ENCODE measurements at regions not wholly inside any gene's neighbourhood (a gene's known extent, or its start where the extent isn't known, plus 50 kb on each side); places are given as distances from the start of the nearest gene placed in this dataset.

- H3K9me3 ChIP-seq (ENCODE audit: control insufficient read depth in 4 of 4, insufficient read depth in 3 of 4, low read length in 3 of 4): peaks cover 0 to 5% (median 0%) of the 10 kb centered on the region in 4 donors
- H3K9ac ChIP-seq (ENCODE audit: insufficient read depth in 1 of 2, low read length in 2 of 2): no peak overlapping the region
- H3K4me3 ChIP-seq: no peak overlapping the region
- no peak overlapping the region for H3K27ac ChIP-seq (ENCODE audit: low read depth in 1 of 2, low read length in 1 of 2)
- no peaks in the 10 kb centered on the region for H3K36me3 ChIP-seq (ENCODE audit: control insufficient read depth in 4 of 4, insufficient read depth in 4 of 4, low read length in 4 of 4)
- TF ChIP-seq CTCF (IDR thresholded peaks at IDR 0.05; ENCODE audit: control extremely low read depth, extremely low read depth): no peak
- DNase-seq (peak in 1 of 3 donors; percentile 23), ATAC-seq (ENCODE audit: insufficient read depth, low FRiP score) (no peak)
- no peaks in the 10 kb centered on the region for H3K27me3 ChIP-seq (ENCODE audit: control insufficient read depth in 3 of 3, insufficient read depth in 3 of 3, low read length in 2 of 3)
- WGBS, 2 donors: 48 to 89% methylated on average over 1 of the region's 1 CpG
- peaks cover 0 to 2% (median 0%) of the 10 kb centered on the region in 5 donors for H3K4me1 ChIP-seq (ENCODE audit: control insufficient read depth in 5 of 5, insufficient read depth in 5 of 5, low read length in 5 of 5)
Observed at GRCh38 chr10:52514481-52514880, 200.4 kb downstream of the DKK1 start.

GRCh38 chr10:52517012-52517411 is 202.9 kb downstream of the DKK1 start:
- H3K4me1 ChIP-seq (ENCODE audit: control insufficient read depth in 5 of 5, insufficient read depth in 5 of 5, low read length in 5 of 5): peaks cover 0 to 2% (median 0%) of the 10 kb centered on the region in 5 donors
- H3K27me3 ChIP-seq (ENCODE audit: control insufficient read depth in 3 of 3, insufficient read depth in 3 of 3, low read length in 2 of 3): no peaks in the 10 kb centered on the region
- no peaks in the 10 kb centered on the region for H3K9me3 ChIP-seq (ENCODE audit: control insufficient read depth in 4 of 4, insufficient read depth in 3 of 4, low read length in 3 of 4)
- no peaks in the 10 kb centered on the region for H3K36me3 ChIP-seq (ENCODE audit: control insufficient read depth in 4 of 4, insufficient read depth in 4 of 4, low read length in 4 of 4)
- H3K9ac ChIP-seq (ENCODE audit: insufficient read depth in 1 of 2, low read length in 2 of 2): no peak overlapping the region
- ATAC-seq (ENCODE audit: insufficient read depth, low FRiP score): no peak
- 51 to 53% methylated on average over 2 of the region's 2 CpGs for WGBS, 2 donors
- H3K4me3 ChIP-seq: no peak overlapping the region
- DNase-seq: peak in 1 of 3 donors; percentile 4
- TF ChIP-seq CTCF (IDR thresholded peaks at IDR 0.05; ENCODE audit: control extremely low read depth, extremely low read depth): no peak
- H3K27ac ChIP-seq (ENCODE audit: low read depth in 1 of 2, low read length in 1 of 2): no peak overlapping the region

GRCh38 chr10:52523696-52524095 is 209.6 kb downstream of the DKK1 start:
- no peak for TF ChIP-seq CTCF (IDR thresholded peaks at IDR 0.05; ENCODE audit: control extremely low read depth, extremely low read depth)
- H3K27me3 ChIP-seq (ENCODE audit: control insufficient read depth in 3 of 3, insufficient read depth in 3 of 3, low read length in 2 of 3): no peaks in the 10 kb centered on the region
- no peak for ATAC-seq (ENCODE audit: insufficient read depth, low FRiP score)
- no peaks in the 10 kb centered on the region for H3K9me3 ChIP-seq (ENCODE audit: control insufficient read depth in 4 of 4, insufficient read depth in 3 of 4, low read length in 3 of 4)
- peak in 2 of 3 donors; percentile 64 to 70 for DNase-seq
- no peaks in the 10 kb centered on the region for H3K36me3 ChIP-seq (ENCODE audit: control insufficient read depth in 4 of 4, insufficient read depth in 4 of 4, low read length in 4 of 4)
- H3K9ac ChIP-seq (ENCODE audit: insufficient read depth in 1 of 2, low read length in 2 of 2): no peak overlapping the region
- no peak overlapping the region for H3K4me3 ChIP-seq
- no peak overlapping the region for H3K27ac ChIP-seq (ENCODE audit: low read depth in 1 of 2, low read length in 1 of 2)
- peaks cover 0 to 4% (median 0%) of the 10 kb centered on the region in 5 donors for H3K4me1 ChIP-seq (ENCODE audit: control insufficient read depth in 5 of 5, insufficient read depth in 5 of 5, low read length in 5 of 5)

- WGBS, 2 donors: 61 to 73% methylated on average over 2 of the region's 2 CpGs
- Histone ChIP-seq H3K9me3 (ENCODE audit: control insufficient read depth in 4 of 4, insufficient read depth in 3 of 4, low read length in 3 of 4) (no peaks in the 10 kb centered on the region), H3K4me3 (no peak overlapping the region), H3K4me1 (ENCODE audit: control insufficient read depth in 5 of 5, insufficient read depth in 5 of 5, low read length in 5 of 5) (peaks cover 0 to 4% (median 0%) of the 10 kb centered on the region in 5 donors), H3K9ac (ENCODE audit: insufficient read depth in 1 of 2, low read length in 2 of 2) (no peak overlapping the region), H3K27ac (ENCODE audit: low read depth in 1 of 2, low read length in 1 of 2) (no peak overlapping the region), H3K27me3 (ENCODE audit: control insufficient read depth in 3 of 3, insufficient read depth in 3 of 3, low read length in 2 of 3) (no peaks in the 10 kb centered on the region), H3K36me3 (ENCODE audit: control insufficient read depth in 4 of 4, insufficient read depth in 4 of 4, low read length in 4 of 4) (no peaks in the 10 kb centered on the region)
- DNase-seq (no peak), ATAC-seq (ENCODE audit: insufficient read depth, low FRiP score) (no peak)
- no peak for TF ChIP-seq CTCF (IDR thresholded peaks at IDR 0.05; ENCODE audit: control extremely low read depth, extremely low read depth)
Observed at GRCh38 chr10:52525761-52526160, 211.7 kb downstream of the DKK1 start.

Measured in lung (tissue), 11 donors.